ENCODE measurements at regions not wholly inside any gene's neighbourhood (a gene's known extent, or its start where the extent isn't known, plus 50 kb on each side); places are given as distances from the start of the nearest gene placed in this dataset.

DNA sequence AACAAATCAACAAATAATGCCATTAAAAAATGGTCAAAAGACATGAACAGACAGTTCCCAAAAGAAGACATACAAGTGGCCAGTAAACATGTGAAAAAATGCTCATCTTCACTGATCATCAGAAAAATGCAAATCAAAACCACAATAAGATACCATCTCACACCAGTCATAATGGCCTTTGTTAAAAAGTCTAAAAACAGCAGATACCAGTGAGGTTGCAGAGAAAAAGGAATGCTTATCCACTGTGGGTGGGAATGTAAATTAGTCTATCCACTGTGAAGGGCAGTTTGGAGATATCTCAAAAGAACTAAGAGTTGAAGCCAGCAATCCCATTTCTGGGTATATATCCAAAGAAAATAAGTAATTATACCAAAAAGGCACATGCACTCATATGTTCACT is 668.1 kb upstream of the CPEB2 start:
- no peak for TF ChIP-seq CTCF (IDR thresholded peaks at IDR 0.05)
- TF ChIP-seq POLR2A (IDR thresholded peaks at IDR 0.05): no peak

Data from adrenal gland (tissue), 5 donors.